ENCODE measurements at regions not wholly inside any gene's neighbourhood (a gene's known extent, or its start where the extent isn't known, plus 50 kb on each side); places are given as distances from the start of the nearest gene placed in this dataset.

DNA sequence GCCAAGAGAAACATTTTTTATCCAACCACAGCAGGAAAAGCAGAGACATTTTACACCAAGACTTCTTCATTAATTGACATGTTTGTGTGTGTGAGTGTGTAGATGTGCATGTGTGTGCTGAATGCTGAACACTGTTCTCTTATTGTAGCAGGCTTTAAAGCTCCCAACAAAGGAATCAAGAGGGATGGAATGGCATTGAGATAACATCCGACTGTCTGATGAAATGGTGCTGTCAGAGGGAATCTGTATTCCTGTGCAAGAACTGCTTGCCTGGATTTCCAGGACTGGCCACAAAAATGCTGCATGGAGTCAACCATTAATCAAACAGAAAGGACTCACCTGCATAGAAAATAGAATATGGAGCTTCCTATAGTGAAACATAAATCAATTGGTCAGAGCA is 354.0 kb downstream of the UQCRFS1 start:
- no peak for DNase-seq (ENCODE audit: low read depth, low spot score)
- H3K27me3 Mint-ChIP-seq (ENCODE audit: low read depth), result no peaks in the 10 kb centered on the region
- no peak overlapping the region for H3K4me3 Mint-ChIP-seq
- H3K9me3 Mint-ChIP-seq, result peaks cover 3% of the 10 kb centered on the region
- TF ChIP-seq, protein P1, sequence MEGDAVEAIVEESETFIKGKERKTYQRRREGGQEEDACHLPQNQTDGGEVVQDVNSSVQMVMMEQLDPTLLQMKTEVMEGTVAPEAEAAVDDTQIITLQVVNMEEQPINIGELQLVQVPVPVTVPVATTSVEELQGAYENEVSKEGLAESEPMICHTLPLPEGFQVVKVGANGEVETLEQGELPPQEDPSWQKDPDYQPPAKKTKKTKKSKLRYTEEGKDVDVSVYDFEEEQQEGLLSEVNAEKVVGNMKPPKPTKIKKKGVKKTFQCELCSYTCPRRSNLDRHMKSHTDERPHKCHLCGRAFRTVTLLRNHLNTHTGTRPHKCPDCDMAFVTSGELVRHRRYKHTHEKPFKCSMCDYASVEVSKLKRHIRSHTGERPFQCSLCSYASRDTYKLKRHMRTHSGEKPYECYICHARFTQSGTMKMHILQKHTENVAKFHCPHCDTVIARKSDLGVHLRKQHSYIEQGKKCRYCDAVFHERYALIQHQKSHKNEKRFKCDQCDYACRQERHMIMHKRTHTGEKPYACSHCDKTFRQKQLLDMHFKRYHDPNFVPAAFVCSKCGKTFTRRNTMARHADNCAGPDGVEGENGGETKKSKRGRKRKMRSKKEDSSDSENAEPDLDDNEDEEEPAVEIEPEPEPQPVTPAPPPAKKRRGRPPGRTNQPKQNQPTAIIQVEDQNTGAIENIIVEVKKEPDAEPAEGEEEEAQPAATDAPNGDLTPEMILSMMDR (conservative IDR thresholded peaks at IDR 0.05), result no peak
- peaks cover 19% of the 10 kb centered on the region for H3K4me1 Mint-ChIP-seq
- no peaks in the 10 kb centered on the region for H3K36me3 Mint-ChIP-seq (ENCODE audit: low read depth)
- H3K27ac Mint-ChIP-seq (ENCODE audit: unreplicated experiment), result no peak overlapping the region

DNA sequence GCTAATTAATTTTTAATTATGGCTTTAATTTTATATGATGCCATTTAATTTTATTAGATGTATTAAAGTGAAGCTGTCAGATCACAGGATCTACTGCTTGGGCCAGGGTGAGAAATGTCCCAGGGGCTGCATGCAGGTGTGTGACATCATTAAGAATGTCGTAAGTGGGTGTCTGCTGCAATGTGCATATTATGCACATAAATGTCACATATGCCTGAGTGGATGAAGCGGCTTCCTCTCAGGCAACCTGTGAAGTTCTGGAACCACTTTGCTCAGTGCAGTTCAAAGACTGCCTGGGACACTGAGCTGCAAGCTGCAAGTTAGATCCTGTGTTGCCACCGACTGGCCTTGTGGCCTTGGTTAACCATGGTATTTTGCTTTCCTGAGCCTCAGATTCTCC is 355.0 kb downstream of the UQCRFS1 start:
- peaks cover 19% of the 10 kb centered on the region for H3K4me1 Mint-ChIP-seq
- H3K9me3 Mint-ChIP-seq, result peaks cover 5% of the 10 kb centered on the region
- DNase-seq (ENCODE audit: low read depth, low spot score), result no peak
- H3K27ac Mint-ChIP-seq (ENCODE audit: unreplicated experiment), result no peak overlapping the region
- no peak overlapping the region for H3K4me3 Mint-ChIP-seq
- H3K27me3 Mint-ChIP-seq (ENCODE audit: low read depth), result no peaks in the 10 kb centered on the region
- TF ChIP-seq, protein P1 (conservative IDR thresholded peaks at IDR 0.05), result no peak
- peaks cover 2% of the 10 kb centered on the region for H3K36me3 Mint-ChIP-seq (ENCODE audit: low read depth)

DNA sequence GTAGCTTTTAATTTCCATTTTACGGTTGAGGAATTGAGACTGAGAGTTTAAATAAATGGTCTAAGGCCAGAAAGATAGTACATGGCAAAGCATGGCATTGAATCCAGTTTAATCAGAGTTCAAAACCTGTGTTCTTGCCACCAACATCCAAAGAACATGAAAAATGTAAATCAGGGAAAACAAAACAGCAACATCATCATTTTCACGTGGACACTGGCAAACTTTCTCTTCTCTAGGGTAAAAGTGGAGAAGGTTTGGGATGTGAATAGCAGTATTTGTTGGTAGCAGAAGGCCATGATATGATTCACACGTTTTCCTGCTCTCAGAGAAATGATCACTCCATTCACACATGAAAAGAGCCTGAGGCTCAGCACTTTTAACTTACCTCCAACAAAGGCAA is 357.7 kb downstream of the UQCRFS1 start:
- Mint-ChIP-seq H3K36me3 (ENCODE audit: low read depth) (peaks cover 2% of the 10 kb centered on the region), H3K4me1 (peaks cover 16% of the 10 kb centered on the region), H3K27me3 (ENCODE audit: low read depth) (no peaks in the 10 kb centered on the region), H3K27ac (ENCODE audit: unreplicated experiment) (no peak overlapping the region), H3K4me3 (no peak overlapping the region), H3K9me3 (peaks cover 5% of the 10 kb centered on the region)
- no peak for DNase-seq (ENCODE audit: low read depth, low spot score)
- TF ChIP-seq, protein P1 (conservative IDR thresholded peaks at IDR 0.05), result no peak

DNA sequence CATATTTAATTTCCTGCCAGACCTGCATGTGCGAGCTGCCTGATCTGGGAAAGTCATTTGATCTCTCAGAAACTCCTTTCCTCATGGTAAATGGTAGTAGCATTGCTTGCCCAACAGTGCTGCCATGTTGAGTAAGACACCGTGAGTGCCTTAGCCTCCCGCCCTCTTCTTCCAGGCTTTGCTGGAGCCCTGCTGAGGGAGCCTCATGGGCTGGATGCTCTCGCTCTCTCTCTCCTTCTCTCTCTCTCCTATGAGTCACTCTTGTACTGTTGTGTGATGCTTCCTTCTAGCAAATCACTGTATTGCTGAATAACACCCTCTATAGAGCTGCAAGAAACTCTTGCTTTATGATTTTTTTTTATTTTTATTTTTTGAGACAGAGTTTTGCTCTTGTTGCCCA is 365.5 kb downstream of the UQCRFS1 start:
- no peaks in the 10 kb centered on the region for H3K9me3 Mint-ChIP-seq
- no peak overlapping the region for H3K27ac Mint-ChIP-seq (ENCODE audit: unreplicated experiment)
- TF ChIP-seq, protein P1 (conservative IDR thresholded peaks at IDR 0.05), result no peak
- no peak for DNase-seq (ENCODE audit: low read depth, low spot score)
- no peak overlapping the region for H3K4me3 Mint-ChIP-seq
- H3K27me3 Mint-ChIP-seq (ENCODE audit: low read depth), result no peaks in the 10 kb centered on the region
- no peaks in the 10 kb centered on the region for H3K36me3 Mint-ChIP-seq (ENCODE audit: low read depth)
- H3K4me1 Mint-ChIP-seq, result peaks cover 9% of the 10 kb centered on the region

DNA sequence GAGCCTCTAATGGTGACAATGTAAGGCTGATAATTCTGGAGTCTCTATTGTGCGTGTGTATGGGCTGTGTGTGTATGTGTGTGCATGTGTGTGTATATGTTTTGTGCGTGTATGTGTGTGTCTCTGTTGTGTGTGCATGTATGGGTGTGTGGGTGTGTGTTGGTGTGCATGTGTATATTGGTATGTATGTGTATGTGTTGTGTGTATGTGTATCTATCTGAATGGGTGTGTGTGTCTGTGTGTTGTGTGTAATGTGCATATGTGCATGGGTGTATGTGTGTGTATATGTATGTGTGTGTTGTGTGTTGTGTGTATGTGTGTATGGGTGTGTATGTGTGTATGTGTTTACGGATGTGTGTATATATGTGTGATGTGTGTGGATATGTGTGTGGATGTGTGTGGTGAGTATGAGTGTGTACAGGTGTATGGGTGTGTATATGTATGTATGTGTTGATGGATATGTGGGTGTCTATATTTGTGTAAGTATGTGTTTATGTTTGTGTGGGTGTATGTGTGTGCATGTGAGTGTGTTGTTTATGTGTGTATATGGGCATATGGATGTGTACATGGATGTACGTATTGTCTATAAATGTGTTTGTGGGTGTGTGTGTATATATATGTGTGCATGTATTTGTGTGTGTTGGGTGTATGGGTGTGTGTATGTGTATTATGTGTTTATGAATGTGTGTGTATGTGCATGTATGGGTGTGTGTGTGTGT is 366.7 kb downstream of the UQCRFS1 start:
- H3K4me1 Mint-ChIP-seq, result peaks cover 9% of the 10 kb centered on the region
- no peaks in the 10 kb centered on the region for H3K9me3 Mint-ChIP-seq
- no peak overlapping the region for H3K27ac Mint-ChIP-seq (ENCODE audit: unreplicated experiment)
- H3K4me3 Mint-ChIP-seq, result no peak overlapping the region
- TF ChIP-seq, protein P1 (conservative IDR thresholded peaks at IDR 0.05), result no peak
- no peak for DNase-seq (ENCODE audit: low read depth, low spot score)
- H3K36me3 Mint-ChIP-seq (ENCODE audit: low read depth), result no peaks in the 10 kb centered on the region
- H3K27me3 Mint-ChIP-seq (ENCODE audit: low read depth), result no peaks in the 10 kb centered on the region
